ENCODE measurements at regions not wholly inside any gene's neighbourhood (a gene's known extent, or its start where the extent isn't known, plus 50 kb on each side); places are given as distances from the start of the nearest gene placed in this dataset.
"Not testable (repeated sequence)": the region's sequence is repeated elsewhere in the genome, so short reads cannot be mapped to it uniquely, and the experiment has no call there.

DNA sequence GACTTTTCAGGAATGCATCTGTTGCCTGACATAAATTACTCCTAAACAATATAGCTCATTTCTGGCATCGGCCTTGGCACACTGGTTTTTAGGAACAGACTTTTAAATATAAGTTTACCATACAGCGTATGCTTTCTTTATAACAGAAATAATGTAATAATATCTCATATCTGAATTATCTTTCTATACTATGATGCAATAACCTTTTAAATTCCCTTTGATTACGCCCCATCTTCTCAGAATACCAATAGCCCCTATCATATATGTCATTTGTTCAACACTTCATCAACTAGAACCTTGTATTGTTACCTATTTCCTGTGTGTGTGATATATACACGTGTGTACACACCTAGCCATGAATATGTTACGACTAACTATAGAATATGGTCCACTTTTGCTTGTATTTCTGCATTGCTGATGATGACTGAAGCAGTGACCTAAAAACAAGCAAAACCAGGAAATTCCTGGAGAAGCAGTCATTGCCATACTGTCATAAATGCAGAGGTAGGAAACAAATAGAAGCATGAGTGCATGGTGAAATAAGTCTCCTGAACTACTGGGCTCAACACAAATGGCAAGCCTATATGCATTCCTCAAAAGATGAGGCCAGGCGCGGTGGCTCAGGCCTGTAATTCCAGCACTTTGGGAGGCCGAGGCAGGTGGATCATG is 618.4 kb upstream of the NRP1 start:
- no peak for DNase-seq

DNA sequence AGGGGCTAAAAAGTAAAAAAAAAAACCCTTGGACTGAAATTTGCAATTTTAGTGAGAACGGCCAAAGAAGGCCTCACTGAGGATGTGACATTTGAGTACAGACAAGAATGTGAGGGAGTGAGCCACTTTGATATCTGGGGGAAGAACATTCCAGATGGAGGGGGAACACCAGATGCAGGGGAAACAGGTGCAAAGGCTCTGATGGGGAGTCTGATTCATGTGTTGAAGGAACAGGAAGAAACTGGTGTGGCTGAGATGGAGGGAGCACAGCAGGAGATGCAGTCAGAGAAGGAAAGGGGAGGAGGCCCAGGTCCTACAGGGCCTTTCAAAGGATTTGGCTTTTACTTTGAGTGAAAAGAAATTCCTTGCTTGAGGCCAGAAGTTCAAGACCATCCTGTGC is 615.7 kb upstream of the NRP1 start:
- no peak for DNase-seq

DNA sequence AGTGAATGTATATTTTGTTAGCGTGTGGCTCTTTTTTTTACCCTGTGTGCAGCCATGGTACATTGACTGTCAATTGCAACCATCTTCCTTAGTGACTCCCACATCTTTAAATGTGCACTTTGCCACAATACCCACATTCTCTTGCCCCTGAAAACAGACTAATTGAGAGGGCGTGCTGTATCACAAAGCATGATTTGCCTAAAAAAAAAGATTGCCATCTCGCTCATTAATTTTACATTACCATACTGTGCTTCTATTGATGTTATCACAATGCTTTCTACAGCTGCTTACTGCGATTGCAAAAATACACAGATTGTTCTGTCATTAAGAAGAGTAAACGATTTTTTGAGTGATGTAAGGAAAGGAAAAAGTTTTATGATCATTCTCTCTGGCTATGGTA is 613.1 kb upstream of the NRP1 start:
- no peak for DNase-seq

DNA sequence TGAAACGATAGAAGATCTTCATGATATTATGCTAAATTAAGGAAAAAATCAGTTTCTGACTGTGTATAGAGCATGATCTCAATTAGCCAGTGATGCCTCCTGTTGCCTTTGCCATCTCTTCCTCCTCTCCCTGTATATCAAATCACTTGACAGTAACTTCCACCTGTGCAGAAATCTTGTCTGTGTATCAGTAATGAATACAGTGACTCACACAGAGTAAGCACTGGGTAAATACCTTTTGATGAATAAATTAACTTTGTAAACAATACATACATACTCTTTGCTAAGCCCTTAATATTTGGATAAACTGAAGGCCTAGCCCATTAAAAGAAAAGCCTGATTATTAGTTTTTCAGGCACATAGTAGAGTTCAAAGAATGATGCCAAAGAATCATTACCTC is 610.6 kb upstream of the NRP1 start:
- peak; percentile 59 for DNase-seq

DNA sequence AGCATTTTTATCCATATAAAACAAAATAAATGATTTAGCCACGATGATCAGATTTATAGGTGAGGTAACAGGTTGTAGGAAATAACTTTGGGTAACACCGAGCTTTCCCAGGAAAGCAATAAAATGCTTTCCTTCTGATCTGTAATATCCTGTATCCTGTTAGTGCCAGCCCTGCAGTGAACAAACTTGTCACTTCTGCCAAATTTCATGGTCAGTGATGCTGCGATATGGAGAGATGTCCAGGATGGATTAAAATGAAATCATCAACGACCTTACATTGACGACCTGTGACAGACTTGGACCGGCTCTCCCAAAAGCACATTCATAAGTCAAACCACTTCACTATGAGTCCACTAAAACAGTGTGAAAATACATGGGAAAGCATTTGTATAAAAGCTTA is 608.0 kb upstream of the NRP1 start:
- no peak for DNase-seq

DNA sequence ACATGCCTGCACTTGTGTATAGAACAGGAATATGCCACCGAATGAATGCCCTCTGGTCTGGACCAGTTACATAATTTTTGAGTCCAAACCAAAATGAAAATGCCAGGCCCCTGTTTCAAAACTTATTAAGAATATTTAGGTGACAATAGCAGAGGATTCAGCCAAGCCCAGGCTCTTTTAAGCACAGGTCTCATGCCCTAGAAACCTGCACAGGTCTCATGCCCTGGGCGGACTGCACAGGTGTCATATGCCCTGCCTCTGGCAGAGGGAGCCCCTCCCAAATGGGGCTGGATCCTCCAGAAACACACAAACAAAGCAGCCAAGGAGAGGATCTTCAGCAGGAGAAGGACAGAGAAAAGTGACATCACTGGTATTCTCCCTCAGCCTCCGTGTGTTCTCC is 605.4 kb upstream of the NRP1 start:
- DNase-seq, result peak; percentile 6

DNA sequence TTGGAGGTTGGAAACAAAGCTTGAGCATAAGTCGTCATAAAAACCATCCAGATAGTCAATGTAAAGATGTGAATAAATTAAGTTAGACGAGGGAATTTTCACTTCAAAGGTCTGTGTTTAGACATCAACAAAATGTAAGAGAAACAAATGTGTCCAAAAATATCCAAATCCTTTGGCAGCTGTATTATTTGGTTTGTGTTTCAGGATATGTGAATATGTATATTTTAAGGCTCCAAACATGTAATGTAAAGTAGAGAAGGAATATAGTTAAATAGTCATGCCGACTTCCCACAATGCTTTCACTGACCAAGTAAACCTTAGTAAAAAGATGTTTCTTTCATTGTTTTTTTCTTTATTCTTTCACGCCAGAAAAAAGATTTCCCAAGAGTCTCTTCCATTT is 604.9 kb upstream of the NRP1 start:
- no peak for DNase-seq

DNA sequence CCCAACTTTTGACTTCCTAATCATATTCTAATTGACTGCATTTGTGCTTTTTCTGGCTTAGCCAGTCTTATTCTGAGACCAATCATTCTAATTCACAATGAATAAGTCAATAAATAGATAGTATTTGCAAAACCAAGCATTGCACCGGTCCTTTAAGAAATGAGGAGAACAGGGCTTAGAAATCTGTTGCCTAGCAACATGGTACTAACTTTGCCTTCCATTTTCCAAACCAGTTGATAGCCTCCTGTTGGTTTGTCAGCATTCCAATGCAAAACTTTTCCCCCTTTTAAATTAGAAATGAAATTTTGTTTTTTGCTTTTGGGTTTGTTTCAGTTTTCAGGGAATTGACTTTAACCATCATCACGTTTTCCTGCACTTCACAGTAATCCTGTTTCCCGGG is 603.5 kb upstream of the NRP1 start:
- DNase-seq, result no peak

DNA sequence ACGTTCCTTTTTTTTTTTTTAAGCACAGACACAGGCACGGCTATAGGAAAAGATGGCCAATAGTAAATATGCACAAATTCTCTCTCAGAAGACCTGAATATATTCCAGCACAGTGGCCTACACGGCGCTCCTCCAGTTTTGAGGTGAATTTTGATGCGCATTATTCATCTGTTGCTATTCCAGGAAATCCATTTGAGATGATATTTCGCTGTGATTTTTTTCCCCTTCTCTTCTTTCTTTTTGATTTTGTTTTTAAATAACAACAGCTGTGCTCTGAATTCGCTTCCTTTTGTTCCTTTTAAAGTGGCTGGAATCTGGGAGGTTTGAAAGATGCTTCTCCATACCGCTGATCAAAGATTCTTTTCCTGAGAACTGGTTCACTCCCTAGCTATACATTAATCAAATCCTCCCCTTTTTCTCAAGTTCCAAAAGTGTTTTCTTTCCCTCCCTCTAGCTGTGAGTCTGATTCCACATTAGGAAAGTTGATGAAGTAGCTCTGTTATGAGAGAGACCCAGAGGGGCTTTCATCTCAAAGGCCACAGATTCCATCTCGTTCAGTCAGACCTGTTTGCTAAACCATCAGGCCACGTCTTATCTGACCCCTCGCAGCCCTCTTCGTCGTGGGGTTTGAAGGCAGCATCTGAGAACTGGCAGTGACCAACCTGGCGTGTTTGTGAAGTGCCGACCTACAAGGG is 602.7 kb upstream of the NRP1 start:
- no peak for DNase-seq

DNA sequence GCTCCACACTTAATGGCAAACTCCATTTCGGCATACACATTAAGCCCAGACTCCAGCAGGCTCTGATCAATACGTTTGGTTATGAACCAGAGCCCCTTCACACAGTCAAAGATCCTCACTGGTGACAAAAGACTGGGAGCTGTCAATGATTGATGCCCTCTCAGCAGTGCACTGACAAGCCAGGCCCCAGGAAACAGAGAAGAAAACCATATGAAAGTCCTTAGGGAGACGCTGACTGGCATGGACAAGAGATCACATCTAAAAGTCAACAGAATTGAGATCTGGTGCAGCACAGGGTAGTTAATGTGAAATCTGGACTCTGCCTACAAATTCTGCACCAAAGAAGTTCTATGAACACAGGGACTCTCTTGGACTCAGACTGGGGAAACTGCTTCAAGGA is 600.9 kb upstream of the NRP1 start:
- DNase-seq, result no peak

DNA sequence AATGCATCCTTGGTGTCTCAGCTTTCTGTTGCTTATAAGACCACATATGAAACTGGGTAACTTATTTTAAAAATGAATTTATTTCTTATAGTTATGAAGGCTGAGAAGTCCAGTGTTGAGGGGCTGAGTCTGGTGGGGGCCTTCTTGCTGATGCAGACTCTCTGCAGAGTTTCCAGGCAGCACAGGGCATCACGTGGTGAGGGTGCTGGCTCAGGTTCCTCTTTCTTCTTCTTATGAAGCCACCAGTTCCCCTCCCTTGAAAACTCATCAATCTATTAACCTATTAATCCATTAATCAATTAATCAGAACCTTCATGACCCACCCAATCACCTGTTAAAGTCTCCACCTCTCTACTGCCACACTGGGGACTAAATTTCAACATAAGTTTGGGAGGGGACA is 595.6 kb upstream of the NRP1 start:
- no peak for DNase-seq

DNA sequence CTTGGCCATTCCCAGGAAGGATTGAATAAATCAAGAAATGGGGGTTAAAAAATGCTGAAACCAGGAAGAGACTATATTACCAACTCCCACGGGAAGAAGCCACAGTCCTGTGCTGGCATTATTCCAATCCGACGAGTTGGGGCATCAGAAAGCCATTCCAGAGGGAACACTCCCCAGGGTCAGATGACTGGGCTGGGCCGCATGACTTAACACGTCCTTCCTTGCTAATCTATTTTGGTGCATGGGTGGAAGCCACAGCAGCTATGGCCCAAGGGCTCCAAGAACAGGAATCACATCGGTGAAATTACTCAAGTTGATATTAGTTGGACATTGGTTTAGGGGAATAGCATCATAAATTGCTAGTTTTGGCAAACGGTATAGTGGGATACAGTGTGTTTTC is 592.9 kb upstream of the NRP1 start:
- no peak for DNase-seq

DNA sequence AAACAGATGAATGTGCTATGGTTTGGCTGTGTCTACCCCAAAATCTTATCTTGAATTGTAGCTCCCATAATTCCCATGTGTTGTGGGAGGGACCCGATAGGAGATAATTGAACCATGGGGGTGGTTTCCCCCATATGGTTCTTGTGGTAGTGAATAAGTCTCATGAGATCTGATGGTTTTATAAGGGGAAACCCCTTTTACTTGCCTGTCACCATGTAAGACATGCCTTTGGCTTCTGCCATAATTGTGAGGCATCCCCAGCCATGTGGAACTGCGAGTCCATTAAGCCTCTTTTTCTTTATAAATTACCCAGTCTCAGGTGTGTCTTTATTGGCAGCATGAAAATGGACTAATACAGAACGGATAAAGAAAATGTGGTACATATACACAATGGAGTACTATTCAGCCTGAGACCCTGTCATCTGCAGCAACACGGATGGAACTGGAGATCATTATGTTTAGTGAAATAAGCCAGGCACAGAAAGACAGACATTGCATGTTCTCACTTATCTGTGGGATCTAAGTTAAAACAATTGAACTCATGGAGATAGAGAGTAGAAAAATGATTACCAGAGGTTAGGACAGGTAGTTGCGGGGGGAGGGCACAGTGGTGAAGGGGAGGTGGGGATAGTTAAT is 587.6 kb upstream of the NRP1 start:
- DNase-seq, result no peak

DNA sequence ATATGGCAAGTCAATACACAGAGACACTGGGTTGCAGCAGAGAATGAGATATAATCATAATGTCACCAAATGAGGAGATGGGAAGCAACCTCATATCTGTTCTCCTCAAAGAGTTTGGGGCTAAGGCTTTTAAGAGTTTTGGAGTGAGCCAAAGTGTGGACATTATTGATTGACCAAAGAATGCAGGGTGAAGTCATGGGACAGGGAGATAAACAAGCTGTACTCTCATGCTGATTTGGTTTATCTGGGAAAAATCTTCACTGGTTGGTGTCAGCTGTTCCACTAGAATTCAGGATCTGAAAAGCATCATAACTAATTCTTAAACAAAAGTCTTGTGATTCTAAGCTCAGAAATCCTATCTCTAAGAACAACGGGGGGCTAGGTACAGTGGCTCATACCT is 585.9 kb upstream of the NRP1 start:
- DNase-seq, result no peak

DNA sequence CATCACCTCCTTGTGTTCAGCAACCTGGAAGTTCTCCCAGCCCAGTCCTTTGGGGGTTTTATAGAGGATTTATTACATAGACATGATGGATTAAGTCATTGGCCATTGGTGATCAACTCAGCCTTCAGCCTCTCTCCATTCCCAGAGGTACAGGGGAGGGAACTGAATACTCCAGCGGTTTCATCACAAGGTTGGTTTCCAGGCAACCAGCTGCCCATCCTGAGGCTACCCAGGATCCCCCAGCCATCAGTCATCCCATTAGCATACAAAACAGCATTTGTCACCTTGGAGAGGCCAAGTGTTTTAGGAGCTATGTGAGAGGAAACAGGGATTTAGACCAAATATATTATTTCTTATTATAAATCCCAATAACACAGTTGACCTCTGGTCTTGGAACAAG is 584.8 kb upstream of the NRP1 start:
- DNase-seq, result no peak

DNA sequence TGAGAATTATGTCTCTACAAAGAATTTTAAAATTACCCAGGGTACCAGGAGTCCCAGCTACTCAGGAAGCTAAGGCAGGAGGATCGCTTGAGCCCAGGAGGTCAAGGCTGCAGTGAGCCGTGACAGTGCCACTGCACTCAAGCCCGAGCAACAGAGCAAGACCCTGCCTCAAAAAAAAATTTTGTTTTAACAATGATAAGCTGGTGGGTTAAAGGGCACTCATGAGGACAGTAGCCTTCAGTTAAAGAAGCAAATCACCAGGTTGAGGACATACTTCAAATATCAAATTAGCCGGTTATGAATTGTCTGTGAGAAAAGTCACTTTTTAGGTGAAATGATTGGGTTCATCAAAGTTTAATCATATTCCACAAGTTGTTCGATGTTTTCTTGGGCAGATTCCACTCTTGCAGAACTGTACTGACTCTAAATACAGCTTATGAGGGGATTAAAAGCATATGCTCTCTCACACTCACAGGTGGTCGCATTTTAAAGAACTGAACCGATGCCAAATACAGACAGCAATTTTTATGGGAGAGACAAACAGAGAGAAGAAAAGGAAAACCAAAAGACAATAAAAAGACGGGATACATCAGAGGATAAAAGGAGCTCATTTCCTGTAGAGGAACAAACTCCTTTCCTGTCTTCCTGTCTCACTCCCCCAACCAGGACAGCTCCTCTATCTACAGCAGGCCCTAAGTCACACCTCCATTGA is 582.8 kb upstream of the NRP1 start:
- DNase-seq, result no peak

DNA sequence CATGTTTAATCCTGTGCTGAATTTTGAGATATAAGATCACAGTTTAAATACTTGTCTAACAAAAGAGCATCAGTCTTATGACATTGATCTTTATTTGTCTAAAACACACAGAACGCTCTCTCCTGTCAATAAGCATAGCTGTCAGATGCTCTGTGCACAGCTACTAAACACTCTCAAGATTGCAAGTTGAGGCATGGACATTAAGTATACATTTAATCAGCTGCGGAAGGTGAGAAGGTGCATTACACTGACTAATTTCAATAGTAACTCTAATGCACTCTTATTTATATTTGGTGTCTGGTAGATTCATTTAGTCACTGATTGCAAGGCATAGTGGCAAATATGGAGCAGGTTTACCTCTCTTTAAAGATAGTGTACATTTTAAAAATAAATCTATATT is 580.3 kb upstream of the NRP1 start:
- no peak for DNase-seq

DNA sequence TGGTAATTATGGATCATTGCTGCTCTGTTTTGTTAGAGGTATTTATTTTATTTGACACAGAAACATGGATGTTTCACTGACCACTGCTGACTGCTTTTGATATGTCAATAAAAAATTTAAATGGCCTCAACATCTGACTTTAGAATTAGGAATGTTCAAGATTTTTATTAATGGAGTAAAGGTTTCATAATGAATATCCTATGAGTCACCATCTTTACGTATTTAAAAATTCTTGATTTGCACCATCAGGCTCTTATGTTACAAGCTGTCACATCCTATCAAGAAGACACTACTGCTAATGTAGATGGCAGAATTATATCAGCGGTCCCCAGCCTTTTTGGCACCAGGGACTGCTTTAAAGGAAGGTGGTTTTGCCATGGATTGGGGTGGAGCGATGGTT is 578.7 kb upstream of the NRP1 start:
- DNase-seq, result no peak

DNA sequence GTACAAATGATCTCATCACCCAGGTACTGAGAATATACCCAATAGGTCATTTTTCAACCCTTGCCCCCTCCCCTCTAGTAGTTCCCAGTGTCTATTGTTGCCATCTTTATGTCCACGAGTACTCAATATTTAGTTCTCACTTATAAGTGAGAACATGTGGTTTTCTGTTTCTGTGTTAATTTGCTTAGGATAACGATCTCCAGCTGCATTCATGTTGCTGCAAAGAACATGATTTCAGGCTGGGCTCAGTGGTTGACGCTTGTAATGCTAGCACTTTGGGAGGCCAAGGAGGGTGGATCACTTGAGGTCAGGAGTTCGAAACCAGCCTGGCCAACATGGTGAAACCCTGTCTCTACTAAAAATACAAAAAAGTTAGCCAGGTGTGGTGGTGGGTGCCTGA is 575.0 kb upstream of the NRP1 start:
- not testable (repeated sequence) for DNase-seq

DNA sequence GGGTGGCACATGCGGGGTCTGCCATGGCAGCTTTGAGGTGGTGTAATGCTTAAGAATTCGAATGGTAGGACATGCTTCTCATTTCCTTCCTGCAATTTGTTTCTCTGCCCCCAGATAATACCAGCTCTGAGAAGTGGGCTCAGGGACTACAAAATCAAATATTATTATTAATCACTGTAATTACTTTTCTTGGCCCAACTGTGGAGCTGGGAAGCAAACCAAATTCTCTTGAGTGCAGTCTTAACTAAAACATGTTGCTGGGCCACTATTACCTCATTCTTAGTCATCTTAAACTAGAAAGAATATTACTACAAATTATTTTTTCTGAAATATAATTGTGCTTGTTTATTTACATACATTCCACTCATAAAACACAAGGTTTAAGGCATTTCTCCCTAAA is 566.7 kb upstream of the NRP1 start:
- no peak for DNase-seq

DNA sequence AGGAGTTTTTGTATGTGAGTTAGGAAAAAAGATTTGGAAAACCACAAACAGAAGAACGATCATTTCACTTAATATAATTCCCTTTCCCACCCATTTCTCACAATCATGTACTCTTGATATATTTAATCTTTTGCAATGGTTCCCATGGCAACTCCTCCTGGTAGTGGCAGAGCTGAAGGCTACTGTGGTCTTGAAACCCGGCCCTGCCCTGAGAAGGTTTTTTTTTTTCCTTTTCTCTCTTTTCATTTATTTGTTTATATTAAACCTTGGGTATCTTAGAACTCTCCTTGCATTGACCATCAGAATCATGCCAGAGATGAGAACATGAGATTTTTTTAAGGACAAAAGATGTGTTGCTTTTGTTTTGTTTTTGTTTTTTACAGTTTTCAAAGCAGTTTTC is 566.1 kb upstream of the NRP1 start:
- peak; percentile 13 for DNase-seq

DNA sequence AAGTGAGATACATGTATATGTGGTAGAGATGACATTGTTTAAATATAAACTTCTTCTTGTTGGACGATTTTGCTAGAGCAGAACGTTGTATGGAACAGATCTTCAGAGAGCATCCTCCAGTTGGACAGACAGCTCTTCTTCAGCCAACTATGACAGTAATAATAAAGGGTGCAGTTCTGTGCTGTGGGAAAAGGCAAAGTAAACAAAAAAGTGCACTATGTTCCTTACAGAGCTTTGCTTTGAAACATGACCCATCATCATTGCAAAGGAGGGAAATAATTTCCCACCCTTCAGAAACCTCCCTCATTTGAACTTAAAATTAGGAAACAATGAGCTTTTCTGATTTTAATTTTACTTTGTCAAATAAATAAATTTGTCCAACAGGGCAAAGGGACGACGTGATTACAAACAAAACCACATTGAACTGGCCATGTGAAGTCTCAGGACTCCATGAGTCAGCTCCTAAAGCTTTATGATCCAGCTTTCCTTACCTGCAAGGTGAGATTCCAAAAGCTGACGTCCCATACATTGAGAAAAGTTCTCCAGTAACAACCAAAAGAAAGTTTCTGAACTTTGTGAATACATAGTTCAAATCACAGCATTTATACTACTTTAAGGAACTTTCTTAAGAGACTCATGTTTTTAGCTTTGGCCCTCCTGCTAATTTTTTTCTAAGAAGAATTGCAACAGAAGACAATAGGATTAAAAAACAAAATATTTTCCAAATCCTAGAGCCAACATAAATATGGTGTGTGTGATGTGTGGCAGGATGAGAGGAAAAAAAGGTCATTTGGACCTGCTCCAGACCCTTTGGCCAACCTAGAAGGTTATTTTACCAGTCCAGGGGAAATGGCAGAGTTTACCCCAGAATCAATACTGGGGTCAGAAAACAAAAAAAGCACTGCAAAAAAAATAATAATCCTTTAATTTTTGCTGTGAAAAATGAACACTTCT is 565.4 kb upstream of the NRP1 start:
- DNase-seq, result no peak

DNA sequence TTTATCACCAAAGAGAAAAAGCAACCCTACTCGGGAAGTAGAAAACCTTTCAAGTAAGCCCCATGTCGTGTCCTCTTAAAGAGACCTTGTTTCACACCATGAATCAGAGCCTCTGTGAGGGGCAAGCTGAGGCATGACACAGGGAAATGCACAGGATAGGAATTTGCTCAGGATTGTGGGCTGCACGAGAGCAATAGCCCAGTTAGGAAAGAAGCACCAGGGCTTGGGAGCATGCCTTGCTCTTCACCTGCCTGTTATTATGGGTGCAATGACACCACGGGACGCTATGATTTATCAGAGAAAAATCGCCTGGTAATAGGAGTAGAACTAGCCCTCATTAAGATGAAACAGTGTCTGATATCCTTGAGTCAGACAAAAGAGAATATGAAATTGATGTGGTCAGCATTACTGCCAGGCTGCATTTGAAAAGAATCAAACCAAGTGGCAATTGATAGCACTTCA is 562.9 kb upstream of the NRP1 start:
- no peak for DNase-seq

Data from DMS53 (cell line).